GM21737 (cell line): ENCODE measurements at regions not wholly inside any gene's neighbourhood (a gene's known extent, or its start where the extent isn't known, plus 50 kb on each side); places are given as distances from the start of the nearest gene placed in this dataset.

Experiments
- ATAC-seq: cut with Tn5 transposase; IDR thresholded peaks from one replicate; pipeline ENCODE4 v1.9.1; 2021; ENCODE audit warnings: mild to moderate bottlenecking, moderate library complexity; ENCODE audit not compliant: unreplicated experiment

DNA sequence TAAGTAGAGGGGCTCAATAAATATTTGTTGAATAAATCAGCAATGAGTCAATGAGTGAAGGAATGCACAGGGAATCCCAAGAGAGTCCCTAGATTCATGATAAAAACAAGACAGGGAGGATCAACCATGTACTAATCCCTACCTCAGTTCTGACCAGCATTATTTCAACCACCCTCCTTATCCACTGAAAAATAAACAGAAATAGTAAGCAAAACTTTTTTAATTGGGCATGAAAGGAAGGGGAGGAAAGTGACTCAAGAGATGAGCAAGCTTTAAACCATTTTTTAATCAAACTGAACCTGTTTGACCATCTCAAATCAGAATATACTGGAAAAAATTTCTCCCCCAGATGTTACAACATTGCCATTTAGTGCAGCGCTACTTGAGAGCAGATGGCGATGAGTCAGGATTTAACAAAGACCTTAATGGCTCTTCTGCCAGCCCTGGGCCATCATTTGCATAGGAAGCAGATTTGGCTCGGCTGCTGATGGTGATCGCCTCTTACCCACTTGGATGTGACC is 194.8 kb upstream of the SLC30A5 start:
- ATAC-seq, result no peak

- ATAC-seq, result no peak
These were observed 181.7 kb upstream of the SLC30A5 start for GRCh38 chr5:68911840-68912690.

GRCh38 chr5:68915079-68915478 is 178.7 kb upstream of the SLC30A5 start:
- no peak for ATAC-seq

GRCh38 chr5:68918306-68918705 is 175.5 kb upstream of the SLC30A5 start:
- ATAC-seq, result no peak

DNA sequence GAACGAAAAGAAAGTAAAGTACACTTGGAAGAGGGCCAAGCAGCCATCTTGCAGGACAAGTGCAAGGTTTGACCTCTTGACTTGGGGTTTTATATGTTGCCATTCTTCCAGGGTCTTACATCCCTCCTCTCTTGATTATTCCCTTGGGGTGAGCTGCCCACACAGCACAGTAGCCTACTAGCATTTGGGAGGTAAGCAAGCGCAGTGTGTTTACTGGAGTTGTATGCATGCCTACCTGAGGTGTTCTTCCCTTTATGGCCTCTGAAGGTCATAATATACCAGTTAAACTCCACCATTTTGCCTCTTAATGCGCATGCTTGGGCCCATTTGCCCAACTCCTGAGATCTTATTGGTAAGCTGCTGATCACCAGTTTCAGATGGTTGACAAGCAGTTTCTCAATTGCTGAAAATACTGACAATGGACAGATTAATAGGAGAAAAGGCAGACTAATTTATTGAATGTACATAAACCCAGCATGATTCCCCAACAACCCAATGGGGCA is 173.8 kb upstream of the SLC30A5 start:
- no peak for ATAC-seq

GRCh38 chr5:68920888-68921287 is 172.9 kb upstream of the SLC30A5 start:
- ATAC-seq, result no peak

DNA sequence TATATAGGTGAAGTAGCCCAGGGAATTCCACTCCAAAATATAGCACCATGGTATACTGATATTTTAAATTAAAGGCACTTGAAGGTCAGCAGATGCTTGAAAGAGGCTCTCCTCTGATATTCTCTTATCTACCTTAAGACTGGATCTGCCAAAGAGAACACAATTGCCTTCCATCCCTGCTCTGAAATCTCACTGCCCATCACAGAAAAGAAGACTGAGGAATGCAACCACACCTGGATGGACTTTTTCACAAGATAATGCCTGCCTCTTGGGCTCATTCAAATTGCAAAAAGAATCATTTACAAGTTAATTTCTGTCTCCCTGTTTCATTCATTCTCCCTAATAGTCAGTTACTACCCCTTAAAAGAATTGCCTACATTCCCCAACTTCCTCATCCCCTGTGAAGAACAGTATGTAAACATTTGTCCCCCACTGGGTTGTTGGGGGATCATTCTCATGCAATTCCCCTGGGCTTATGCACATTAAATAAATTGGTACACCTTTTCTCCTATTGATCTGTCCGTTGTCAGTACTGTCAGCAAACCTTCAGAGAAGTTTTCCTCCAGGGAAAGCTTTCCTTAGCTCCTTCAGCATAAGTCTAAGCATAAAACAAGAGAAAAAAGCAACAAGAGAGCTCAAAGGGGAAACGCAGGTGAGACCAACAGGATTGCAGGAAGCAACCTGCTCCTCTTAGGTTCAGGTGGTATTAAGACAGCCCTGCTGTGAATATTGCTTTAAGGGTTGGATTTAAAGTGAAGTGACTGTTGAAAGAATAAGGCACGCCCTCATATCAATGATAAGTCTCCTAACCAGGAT is 171.4 kb upstream of the SLC30A5 start:
- ATAC-seq, result no peak

DNA sequence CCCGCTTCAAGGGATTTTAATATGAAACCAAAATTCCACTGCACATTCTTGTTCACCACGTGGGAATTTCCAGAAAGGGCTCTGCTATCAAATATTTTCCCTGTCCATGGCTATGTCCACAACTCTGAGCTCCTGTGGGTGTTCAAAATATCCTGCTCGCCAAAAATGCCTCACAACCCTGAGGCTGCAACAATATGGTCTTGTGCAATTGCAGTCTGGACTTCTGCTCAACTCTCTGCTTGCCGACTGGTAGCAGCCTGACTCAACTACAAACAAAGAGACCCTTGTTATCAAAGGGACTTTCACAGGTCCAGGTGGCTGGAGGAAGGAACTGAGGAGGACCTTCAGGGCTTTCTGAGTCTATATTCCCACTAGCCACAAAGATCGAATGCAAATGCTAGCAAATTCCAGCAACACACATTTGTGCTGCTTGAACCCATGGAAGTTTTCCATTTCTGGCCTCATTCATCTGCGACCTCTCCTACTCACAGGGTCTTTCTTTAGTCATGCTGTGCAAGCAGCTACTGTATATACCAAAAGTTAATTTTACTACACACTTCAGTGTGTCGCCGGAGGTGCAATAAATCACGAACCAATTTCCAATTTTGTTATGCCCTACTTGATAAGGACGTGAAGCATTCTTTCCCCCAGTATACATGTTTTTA is 169.2 kb upstream of the SLC30A5 start:
- ATAC-seq, result no peak

DNA sequence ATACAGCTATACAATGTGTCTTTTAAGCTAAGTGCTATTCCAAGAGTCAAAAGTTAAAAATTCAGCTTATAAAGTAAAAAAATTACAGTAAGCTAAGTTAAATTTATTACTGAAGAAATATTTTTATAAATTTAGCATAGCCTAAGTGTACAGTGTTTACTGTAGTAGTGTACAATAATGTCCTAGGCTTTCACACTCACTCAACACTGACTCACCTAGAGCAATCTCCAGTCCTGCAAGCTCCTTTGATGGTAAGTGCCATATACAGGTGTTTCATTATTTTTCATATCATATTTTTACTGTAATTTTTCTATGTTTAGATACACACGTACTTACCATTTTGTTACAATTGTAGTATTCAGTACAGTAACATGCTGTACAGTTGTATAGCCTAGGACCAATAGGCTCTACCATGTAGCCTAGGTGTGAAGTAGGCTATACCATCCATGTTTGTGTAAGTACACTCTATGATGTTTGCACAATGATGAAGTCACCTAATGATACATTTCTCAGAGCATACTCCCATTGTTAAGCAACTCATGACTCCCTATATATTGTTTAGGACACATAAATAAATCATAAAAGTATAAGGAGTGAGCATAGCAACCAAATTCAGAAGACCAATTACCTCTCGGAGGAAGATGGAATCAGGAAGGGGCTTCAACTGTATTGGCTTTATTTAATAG is 165.1 kb upstream of the SLC30A5 start:
- no peak for ATAC-seq

DNA sequence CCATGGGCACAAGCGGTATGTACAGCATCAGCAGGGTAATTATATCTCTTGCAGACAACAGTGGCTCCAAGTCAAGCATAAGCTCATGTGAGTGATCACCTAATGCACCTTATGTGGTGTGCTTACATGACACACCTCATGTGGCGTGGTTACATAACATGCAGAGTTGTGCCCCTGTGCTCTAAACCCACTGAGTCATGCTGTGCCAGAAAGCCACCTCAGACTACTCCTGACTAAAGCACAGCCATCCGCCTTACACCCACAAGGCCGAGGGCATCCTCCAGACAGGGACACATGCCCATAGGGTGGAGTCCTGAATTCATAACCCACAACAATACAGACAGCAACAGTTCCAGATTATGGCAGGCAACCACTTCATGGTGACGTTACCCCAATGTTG is 163.7 kb upstream of the SLC30A5 start:
- no peak for ATAC-seq

- no peak for ATAC-seq
These were observed 160.9 kb upstream of the SLC30A5 start for GRCh38 chr5:68932830-68933434.

- ATAC-seq, result no peak
These were observed 151.6 kb upstream of the SLC30A5 start for GRCh38 chr5:68942169-68942568.

- ATAC-seq, result no peak
These were observed 147.1 kb upstream of the SLC30A5 start for GRCh38 chr5:68946728-68947127.

GRCh38 chr5:68947986-68948385 is 145.8 kb upstream of the SLC30A5 start:
- ATAC-seq, result no peak

DNA sequence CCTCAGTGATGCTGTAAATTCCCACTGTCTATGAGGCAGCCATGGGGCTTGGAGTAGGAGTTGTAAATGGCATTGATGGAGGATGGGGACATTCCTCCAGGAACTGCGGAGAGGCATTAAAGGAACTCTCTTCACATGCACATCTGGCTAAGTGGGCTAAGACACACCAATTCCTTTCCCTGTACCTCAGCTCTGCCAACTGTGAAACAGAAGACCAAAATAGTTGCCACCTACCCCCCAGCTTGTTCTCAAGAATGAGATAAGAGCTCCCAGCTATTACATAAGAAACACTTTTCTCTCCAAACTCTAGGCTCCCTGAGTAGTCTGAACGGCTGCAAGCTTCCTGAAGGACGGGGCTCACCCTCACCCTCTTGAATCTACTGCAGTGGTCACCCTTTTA is 144.6 kb upstream of the SLC30A5 start:
- ATAC-seq, result no peak

DNA sequence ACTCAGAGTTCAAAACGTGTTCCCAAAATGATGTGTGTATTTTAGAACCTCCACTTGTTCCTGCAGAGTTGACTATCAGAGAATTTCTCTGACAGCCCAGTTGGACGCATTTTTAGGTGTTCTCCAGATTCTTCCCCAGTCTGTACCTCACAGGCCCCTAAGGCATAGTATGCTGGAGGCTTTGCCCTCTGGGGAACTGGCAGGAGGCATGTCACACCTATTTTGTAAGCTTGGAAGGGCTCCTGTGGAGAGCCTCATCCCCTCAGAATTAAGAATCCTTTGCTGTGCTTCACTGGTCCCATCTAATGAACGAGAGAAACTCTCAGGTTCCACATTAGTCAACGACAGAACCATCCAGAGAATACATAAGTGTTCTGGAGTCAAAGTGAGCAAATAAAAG is 144.1 kb upstream of the SLC30A5 start:
- no peak for ATAC-seq

DNA sequence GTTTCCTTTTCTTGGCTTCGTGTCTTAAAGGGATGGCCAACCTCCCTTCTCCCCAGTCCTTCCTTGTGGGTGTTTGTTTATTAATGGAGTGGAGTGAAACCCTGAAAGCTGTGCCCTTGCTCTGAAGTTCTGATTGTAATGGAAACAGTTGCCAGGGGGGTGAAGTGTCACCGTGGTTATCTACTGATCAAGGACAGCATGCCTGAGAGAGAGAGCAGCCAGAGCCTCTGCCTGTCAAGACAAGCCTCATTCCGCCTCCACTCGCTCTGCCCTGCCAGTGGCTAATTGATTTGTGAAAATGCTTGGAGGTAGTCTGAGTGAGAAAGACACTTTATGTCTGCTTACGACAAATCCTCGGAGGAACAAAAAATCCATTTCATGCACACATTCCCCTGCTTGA is 143.7 kb upstream of the SLC30A5 start:
- ATAC-seq, result no peak

DNA sequence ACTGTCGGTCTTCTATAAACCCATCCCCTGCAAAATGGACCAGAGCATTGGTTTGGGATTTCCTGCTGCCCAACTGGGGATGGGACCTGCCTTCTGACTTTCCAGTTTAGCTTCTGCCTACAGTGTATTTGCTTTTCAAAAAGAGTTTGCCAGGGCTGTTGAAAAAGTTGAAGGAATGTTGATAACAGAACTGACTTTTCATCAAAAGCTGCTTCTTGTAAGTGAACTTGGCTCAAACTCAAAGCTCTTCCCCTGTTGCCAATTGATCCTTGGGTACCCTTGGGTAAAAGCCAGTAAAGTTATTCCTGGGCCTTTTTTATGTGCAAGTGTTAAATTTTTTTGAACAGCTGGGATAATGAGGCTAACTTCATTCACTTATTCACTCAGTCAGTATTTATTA is 142.9 kb upstream of the SLC30A5 start:
- no peak for ATAC-seq

GRCh38 chr5:68953231-68953874 is 140.5 kb upstream of the SLC30A5 start:
- no peak for ATAC-seq
